GM19438 (cell line): ENCODE measurements at regions not wholly inside any gene's neighbourhood (a gene's known extent, or its start where the extent isn't known, plus 50 kb on each side); places are given as distances from the start of the nearest gene placed in this dataset.

Experiments
- ATAC-seq: cut with Tn5 transposase; IDR thresholded peaks from one replicate; pipeline ENCODE4 v1.9.1; 2021; ENCODE audit warnings: low read depth; ENCODE audit not compliant: unreplicated experiment

GRCh38 chr5:167798448-167798847 lies 493.0 kb upstream of the WWC1 start:
- no peak for ATAC-seq

DNA sequence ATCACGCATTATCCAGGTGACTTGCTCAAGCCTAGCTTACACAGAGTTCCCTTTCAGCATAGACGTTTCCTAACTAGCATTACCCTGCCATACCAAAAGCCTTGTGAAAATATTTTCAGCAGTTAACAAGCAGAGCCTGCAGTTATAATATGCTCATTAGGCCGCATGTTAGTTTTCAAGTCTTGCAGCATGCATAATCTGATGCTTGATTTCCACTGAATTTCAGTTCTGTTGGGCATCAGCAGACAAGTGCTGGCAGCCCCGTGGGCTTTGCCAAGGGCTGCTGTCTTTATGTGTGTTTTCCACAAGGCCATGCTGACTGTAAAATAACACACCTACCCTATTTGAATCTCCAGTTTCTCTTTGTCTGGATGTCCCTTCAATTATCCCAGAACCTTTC lies 491.0 kb upstream of the WWC1 start:
- no peak for ATAC-seq

DNA sequence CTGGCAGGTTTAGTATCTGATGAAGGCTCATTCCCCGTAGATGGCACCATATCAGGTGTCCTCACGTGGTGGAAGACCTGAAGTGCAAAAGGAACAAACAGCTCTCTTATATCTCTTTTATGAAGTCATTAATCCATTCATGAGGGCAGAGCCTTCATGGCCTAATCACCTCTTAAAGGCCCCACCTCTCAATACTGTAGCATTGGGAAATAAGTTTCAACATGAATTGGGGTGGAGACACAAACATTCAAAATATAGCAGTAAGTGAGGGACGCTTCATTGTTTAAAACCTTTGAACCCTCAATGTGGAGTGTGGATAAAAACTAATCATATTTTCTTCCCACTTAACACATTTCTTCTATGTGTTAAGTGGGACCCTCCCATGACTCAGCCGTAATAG lies 489.4 kb upstream of the WWC1 start:
- ATAC-seq: no peak

DNA sequence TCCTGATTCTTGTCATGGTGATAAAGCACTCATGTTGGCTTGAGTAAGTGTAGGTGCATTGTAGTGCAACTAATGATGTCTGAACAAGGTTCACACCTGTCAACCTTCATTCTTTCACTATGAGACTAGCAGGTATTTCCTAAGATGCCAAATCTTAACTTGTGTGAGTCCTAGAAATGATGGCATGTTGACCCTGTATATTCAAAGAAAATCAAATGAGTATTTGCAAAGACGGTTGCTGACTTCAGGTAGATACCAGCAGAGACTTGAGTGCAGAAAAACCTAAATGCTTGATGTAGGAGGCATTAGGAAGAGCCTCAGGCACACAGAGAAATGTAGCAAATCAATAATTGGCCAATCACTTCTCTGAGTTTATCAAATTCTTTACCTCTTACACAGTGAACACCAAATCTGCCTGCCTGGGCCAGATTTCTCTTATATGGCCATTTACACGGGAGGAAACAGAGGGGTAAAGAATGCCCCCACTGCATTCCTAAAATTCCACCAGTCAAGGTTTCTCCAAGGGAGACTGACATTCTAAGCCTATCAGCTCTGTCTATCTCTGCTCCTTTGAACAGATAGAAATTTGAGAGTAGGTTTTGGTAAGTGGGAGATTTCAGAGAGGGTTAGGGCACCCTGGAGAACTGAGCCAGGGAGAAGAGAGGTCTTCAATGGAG lies 488.6 kb upstream of the WWC1 start:
- ATAC-seq: no peak

DNA sequence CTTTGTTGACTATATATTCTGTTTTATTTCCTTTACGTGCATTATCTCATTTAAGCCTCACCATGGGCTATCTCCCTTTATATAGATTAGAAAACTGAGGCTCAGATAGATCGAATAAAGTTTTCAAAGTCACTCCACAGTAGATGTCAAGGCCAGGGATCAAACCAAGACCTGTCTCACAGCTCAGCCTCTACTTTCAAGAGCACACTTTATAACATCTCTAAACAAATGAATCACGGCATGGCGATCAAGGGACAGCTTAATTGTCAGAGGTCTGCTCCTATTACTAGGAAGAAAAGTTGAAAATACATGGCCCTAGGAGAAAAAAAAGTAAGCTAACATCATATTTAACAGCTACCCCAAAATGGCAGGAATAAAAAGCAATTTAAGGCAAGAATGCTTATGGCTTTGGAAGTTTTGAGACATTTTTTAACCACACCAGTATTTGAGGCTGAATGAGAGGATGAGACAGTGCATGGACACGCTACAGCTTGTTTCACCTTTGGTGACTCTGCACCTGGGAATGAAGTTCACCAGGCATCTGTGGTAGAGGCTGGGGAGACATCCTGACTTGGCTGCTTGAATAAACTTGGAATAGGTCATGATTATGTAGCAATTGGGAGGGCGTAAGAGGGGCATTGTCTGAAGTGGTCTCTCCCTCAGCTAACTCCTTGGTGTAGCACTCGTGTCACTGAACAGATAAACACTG lies 486.8 kb upstream of the WWC1 start:
- no peak for ATAC-seq

DNA sequence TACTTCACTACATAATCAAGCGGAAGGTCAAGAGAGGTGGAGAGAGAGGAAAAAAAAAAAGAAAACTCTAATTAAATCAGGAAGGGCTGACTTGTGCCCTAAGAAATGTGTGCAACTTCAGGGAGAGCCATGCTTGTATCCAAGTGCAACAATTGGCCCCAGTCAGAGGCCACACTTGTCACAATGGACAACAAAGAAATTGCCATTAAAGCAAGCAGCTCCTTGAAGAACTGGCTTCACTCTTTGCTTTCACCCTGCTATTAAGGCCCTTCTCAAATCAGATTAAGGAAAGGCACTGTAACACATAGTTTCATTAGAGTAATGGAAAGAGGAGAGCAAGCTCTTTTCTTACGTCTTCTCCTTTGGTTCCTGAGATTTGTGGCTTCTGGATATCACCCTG lies 480.9 kb upstream of the WWC1 start:
- no peak for ATAC-seq

- ATAC-seq: no peak
Measured at GRCh38 chr5:167812871-167813270, 478.6 kb upstream of the WWC1 start.

DNA sequence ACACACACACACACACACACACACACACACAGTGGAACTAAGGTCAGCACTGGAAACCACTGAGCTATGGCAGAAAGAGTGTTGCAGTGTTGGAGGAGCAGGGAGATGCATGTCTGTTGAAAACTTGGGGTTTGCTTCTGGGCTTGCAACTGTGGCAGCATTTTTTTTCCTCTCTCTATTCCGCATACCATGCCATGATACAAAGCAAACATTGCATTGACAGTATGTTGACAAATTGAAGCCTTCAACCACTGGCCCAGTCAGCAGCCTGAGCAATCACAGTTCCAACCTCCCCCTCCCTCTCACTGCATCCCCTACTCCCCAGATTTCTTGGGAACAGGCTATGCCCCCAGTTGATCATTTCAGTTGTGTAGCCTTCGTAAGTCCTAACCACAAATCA lies 478.1 kb upstream of the WWC1 start:
- no peak for ATAC-seq

DNA sequence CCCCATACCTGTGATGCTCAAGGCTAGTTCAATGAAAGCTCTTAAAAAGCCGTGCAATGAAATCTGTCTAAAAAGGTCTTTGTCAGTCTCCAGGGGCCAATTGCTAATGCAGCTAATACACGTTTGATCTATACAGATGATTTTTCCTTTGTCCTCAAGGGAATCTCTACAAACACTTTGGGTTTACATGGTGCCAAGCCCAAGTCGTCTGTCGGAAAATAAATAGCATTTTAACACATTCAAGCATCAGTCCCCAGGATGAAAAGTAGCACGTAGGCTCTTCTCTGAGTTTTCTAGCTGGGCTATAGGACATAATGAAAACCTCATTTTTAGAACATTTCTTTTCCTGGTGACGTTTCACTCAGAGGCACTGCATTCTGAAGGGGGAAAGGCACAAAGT lies 477.4 kb upstream of the WWC1 start:
- ATAC-seq: no peak

DNA sequence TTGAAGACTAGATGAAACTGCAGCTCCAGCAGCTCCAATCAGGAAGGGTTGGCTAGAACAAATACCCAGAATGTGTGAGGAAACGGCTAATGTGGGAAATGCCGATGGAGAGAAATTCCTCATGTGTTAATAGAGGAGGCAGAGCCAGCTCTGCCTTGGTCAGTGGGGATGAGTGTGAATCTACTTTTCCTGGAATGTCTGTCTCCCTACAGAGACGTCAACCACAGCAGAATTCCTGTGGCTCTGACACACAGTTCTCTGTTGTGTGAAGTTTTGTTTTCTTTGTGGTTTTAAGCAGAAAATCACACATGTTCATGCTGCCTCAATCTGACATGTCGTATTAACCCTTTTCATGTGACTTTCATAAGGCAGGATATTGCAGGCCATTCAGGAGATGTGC lies 476.6 kb upstream of the WWC1 start:
- ATAC-seq: no peak

- no peak for ATAC-seq
Measured at GRCh38 chr5:167816354-167816753, 475.1 kb upstream of the WWC1 start.

- ATAC-seq: no peak
Measured at GRCh38 chr5:167816864-167817263, 474.6 kb upstream of the WWC1 start.

- no peak for ATAC-seq
Measured at GRCh38 chr5:167819406-167819805, 472.0 kb upstream of the WWC1 start.

DNA sequence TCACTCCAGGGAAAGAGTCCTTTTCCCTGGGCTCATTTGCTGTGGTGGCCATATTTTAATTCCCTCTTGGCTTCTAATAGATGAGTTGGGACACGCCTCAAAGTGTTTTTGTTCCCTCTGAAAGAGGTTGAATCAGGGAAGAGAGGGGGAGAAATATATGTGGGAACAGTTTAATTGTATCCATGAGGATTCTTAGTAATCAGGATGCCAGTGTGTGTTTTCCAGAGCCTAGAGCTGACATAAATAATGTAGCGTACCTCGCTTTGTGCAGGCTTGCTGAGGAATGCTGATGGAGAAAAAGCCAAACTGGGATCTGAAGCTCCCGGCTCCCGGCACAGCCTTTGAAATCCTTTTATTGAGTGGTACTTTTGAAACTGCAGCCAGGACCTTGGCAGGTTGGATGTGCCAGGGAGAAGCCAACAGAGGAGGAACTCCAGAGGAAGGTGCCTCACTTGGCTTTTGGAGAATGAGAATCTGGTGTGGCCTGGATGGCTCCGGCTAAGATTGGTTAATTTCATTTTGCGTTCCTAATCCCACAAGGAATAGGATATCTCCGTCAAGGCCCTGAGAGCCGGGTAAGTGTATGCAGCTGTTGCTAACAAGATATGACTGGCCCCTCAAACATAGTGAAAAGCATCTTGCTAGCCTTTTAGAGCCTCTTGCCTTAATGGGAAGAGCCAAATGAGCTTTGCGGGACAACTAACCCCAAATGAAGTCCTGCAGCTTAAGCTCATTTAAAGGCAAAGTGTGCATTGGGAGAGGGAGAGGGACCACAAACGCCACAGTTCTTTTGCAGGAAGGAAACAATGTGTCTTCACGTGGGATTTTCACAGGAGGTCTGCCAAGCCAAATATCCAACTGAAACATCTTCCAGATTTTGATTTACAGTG lies 471.1 kb upstream of the WWC1 start:
- no peak for ATAC-seq

- ATAC-seq: no peak
Measured at GRCh38 chr5:167821151-167821550, 470.3 kb upstream of the WWC1 start.

DNA sequence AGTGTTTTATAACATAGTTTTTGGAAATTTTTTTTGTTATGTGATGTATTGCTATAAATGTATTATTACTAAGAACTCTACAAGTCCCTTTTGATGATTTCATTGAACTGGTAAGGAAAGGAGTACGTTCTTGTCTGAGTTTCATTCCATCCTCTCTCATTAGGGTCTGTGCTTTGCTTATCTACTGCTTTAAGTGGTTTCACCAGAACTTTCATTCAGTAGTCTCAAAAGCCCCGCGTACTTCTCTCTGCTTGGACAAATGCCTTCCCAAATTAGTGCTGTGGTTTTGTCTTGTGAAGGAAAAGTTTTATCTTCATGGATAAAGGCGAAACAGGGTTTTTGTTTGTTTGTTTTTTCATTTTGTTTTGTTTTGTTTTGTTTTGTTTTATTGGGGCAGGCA lies 469.8 kb upstream of the WWC1 start:
- ATAC-seq: no peak

- no peak for ATAC-seq
Measured at GRCh38 chr5:167822241-167822640, 469.2 kb upstream of the WWC1 start.

DNA sequence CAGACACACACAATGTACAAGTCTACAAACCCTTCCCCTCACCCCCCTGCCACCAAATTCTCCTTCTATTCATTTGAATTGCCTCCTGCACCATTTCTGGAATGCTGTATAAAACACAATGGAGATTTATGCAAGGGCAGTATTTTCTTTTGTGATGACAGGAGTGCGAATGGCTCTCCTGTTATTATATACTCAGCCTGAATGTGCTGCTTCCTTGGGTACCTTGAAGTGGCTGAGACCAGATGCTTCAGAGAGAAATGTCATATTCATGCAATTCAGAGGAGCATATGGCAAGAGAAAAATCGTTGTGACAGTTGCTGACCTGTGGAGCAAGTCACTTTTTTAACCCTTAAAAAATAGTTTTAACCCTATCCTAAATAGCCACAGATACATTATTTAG lies 468.0 kb upstream of the WWC1 start:
- no peak for ATAC-seq

DNA sequence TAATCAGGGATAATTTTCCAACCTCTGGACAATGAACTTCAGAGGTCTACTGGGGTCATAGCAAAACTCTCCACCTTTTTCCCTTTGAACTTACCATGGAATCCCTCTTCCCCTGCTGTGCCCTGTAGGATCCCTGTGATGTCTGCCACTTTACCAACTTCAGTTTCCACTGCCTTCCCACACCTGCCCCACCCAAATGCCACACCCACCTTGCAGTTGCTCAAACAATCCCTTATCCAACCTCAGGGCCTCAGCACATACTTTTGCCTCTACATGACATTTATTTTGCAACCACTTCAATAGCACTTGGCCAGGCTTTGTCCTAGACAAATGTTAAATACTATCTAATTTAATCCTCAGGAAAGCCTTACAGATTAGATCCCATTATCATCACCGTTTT lies 463.7 kb upstream of the WWC1 start:
- ATAC-seq: no peak

DNA sequence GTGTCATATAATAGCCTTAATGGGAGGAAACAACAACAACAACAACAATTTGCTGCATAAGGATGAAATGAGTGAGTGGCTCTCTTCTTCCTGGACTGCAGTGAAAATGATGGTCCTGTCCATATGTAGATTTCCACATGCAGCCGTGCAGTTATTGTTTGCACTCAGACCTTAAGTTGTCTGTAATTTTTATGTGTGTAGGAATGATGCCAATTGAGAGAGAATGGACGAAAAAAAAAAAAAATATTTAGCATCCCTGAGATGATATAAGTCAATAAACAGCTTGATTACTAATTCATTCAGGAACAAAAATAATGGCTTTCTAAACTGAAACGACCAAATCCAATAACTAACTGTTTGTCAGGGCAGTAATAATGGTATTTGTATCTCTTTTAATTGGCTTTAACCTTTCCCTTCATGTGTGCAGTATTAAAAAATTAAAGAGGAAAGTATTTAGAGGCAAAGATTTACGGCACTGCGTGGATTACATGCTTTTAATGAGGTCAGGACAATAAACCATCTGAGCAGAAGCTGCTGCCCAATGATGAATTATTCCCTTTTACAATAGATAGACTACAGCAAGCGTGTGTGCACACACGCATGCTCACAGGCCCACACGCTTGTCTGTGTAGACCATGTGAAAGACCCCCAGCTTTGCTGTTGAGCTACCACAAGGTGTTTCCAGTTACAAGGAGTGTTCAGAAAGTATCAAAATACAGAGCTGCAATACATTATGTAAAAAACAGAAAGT lies 459.5 kb upstream of the WWC1 start:
- no peak for ATAC-seq

DNA sequence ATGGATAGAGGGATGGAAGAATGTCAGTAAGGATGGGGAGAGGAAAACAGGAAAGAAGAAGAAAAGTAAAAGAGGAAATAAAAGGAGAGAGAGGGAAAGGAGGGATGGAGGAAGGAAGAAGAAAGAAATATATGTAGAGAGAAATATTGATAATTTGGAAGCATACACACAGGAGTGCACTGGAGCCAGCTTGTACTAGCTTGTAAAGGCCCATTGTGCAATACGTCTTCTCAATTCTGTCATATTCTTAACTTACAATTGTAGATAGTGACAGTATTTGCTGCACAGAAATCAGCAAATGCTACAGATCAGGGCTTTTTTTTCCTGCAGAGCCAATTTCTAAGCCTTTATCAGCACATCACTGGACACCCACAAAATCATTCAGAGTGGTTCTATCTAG lies 458.8 kb upstream of the WWC1 start:
- no peak for ATAC-seq
